Stomach smooth muscle (tissue), 2 donors: ENCODE measurements at regions not wholly inside any gene's neighbourhood (a gene's known extent, or its start where the extent isn't known, plus 50 kb on each side); places are given as distances from the start of the nearest gene placed in this dataset.

Source experiments
- H3K27ac ChIP-seq: one replicate; pipeline ENCODE4 v1.7.0; 2013; ENCODE audit warnings: mild to moderate bottlenecking, low read length, inconsistent platforms
- H3K27me3 ChIP-seq, 2 donors: one replicate each; pipeline ENCODE4 v1.7.0; 2013; ENCODE audit warnings: low read length in 2 of 2; ENCODE audit not compliant: insufficient read depth in 2 of 2, control insufficient read depth in 1 of 2
- H3K36me3 ChIP-seq, 2 donors: one replicate each; pipeline ENCODE4 v1.7.0; 2013; ENCODE audit warnings: low read length in 2 of 2; ENCODE audit not compliant: control insufficient read depth in 2 of 2, insufficient read depth in 2 of 2
- H3K4me1 ChIP-seq: one replicate; pipeline ENCODE4 v1.7.0; 2013; ENCODE audit warnings: low read length; ENCODE audit not compliant: control insufficient read depth, insufficient read depth
- H3K4me3 ChIP-seq, 2 donors: one replicate each; pipeline ENCODE4 v1.7.0; 2013; ENCODE audit warnings: low read length in 2 of 2
- H3K9ac ChIP-seq, 2 donors: one replicate each; pipeline ENCODE4 v1.7.0; 2013; ENCODE audit warnings: low read length in 2 of 2, mild to moderate bottlenecking in 1 of 2
- H3K9me3 ChIP-seq, 2 donors: one replicate each; pipeline ENCODE4 v1.7.0; 2013; ENCODE audit warnings: low read length in 2 of 2; ENCODE audit not compliant: control insufficient read depth in 2 of 2
- donor health status: healthy.
- donor health status: Pancreatic carcinoma.

DNA sequence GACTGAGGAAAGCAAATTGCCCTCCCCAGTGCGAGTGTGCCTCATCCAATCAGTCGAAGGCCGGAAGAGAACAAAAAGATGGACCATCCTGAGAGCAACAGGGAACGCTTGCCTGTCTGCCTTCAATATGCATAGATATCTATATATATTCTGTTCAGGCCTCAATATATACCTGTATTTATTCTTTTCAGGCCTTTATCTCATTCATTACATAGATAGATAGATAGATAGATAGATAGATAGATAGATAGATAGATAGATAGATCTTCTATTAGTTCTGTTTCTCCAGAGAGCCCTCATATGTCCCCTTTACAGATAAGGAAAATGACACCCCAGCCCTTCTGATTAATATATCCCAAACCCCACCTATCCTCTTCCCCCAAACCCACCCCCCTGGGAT lies 55.1 kb upstream of the LMO2 start:
- Histone ChIP-seq H3K27ac (no peak overlapping the region), H3K9me3 (no peaks in the 10 kb centered on the region), H3K9ac (no peak overlapping the region), H3K4me1 (peaks cover 4% of the 10 kb centered on the region), H3K36me3 (no peaks in the 10 kb centered on the region), H3K4me3 (no peak overlapping the region), H3K27me3 (no peaks in the 10 kb centered on the region)

DNA sequence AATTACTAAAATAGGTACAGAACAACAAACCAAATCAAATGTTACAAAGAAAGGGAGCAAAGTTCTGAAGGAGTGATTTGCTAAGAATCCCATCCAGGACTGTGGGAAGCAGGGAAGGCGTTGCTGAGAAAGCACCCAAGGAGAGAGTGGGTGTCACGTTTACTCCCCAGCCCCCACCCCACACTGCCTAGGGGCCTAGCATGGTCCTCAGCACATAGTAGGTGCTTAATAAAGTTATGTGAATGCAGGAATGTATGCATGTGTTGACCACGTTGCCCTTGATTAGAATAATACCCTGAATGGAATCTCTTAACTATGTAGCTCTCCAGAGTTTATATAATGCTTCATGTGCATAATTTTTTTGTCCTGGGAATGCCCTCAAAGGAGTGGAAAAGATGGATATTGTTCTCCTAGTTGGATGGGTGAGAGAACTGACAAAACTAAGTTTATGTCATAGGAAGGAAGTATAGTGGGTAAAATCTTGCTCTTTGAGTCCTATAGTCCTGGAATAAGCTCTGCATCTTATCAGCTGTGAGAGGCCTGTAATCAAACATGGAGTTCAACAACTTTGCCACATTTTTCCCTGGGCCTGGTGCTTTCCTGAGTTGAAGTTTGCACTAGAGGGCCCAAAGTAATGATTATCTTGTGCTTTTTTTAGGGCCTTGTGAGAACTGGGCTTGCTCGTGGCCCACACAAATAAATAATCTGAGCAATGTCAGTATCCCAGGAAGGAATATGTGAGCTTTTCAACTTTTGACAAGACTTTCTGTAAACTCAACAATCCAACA lies 53.8 kb upstream of the LMO2 start:
- H3K4me1 ChIP-seq = peaks cover 6% of the 10 kb centered on the region
- H3K9ac ChIP-seq = no peak overlapping the region
- no peaks in the 10 kb centered on the region for H3K9me3 ChIP-seq
- H3K4me3 ChIP-seq = no peak overlapping the region
- no peaks in the 10 kb centered on the region for H3K27me3 ChIP-seq
- no peaks in the 10 kb centered on the region for H3K36me3 ChIP-seq
- no peak overlapping the region for H3K27ac ChIP-seq

DNA sequence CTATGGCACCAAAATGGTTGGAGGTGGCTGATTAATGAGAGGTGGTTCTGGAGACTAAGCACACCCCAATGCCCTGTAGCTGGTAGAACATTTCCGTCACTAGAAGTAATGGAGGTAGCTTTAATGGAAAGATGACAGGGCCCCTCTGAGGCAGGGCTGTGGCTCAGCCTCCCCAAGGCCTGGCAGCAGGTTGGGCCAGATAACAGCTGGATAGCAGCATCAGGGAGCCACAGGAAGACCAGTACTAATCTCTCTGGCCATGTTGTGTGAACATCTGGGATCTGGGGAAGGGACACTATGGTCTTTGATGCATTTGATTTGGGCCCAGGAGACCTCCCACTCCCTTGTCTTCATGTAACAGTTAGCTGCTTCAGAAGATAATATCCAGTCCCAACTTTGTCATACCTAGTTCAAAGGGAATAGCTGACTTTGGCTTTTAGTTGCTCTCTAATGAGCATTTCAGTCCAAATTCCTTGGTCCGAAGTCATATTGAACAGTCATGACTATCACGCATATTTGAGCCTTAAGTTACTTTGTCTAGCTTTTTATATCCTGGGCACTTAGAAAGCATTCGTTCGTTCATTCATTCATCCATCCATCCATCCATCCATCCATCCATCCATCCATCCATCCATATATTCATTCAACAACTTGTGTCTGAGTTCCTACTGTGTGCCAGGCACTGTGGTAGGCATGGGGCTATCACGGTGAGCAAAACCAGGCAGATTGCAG lies 53.0 kb upstream of the LMO2 start:
- Histone ChIP-seq H3K9ac (no peak overlapping the region), H3K36me3 (no peaks in the 10 kb centered on the region), H3K4me3 (no peak overlapping the region), H3K27me3 (no peaks in the 10 kb centered on the region), H3K27ac (no peak overlapping the region), H3K4me1 (peaks cover 6% of the 10 kb centered on the region), H3K9me3 (no peaks in the 10 kb centered on the region)

DNA sequence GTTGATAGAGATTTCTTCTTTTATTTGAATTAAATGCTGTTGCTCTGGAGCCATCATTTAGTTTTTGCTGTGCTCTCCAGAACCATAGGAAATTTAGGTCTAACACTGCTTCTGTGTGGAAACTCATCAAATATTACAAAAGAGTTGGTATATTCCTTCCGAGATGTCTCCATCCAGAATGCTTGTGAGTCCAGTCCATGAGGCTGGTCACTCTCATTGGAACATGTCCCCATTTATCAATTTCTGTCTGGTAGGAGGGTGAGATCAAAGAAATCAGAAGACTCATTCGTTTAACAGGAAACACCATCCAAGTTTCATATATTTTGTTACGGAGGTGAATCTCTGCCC lies 52.4 kb upstream of the LMO2 start:
- no peaks in the 10 kb centered on the region for H3K27me3 ChIP-seq
- H3K4me3 ChIP-seq = no peak overlapping the region
- no peaks in the 10 kb centered on the region for H3K36me3 ChIP-seq
- no peak overlapping the region for H3K27ac ChIP-seq
- H3K9ac ChIP-seq = no peak overlapping the region
- H3K4me1 ChIP-seq = peaks cover 6% of the 10 kb centered on the region
- no peaks in the 10 kb centered on the region for H3K9me3 ChIP-seq

DNA sequence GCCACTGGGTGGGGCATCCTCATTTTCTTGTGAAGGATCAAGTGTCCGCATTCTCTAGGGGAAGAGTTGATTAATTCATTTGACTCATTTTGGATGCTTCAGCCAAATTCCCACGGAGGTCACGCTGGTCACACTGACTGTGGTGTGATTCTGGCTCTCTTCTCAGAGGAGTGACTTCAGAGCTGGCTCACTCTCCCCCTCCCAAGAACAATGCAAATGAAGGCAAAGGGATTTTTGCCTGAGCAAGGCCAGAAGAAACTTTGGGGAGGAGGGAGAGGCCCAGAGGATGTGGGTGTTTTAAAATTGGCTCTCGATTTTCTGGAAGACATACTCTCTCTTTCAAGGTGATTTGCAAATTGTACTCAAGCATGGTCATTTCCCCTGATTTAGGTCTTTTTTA lies 51.1 kb upstream of the LMO2 start:
- H3K27me3 ChIP-seq = no peaks in the 10 kb centered on the region
- no peaks in the 10 kb centered on the region for H3K9me3 ChIP-seq
- H3K27ac ChIP-seq = no peak overlapping the region
- H3K36me3 ChIP-seq = no peaks in the 10 kb centered on the region
- H3K4me1 ChIP-seq = peaks cover 6% of the 10 kb centered on the region
- no peak overlapping the region for H3K9ac ChIP-seq
- no peak overlapping the region for H3K4me3 ChIP-seq

DNA sequence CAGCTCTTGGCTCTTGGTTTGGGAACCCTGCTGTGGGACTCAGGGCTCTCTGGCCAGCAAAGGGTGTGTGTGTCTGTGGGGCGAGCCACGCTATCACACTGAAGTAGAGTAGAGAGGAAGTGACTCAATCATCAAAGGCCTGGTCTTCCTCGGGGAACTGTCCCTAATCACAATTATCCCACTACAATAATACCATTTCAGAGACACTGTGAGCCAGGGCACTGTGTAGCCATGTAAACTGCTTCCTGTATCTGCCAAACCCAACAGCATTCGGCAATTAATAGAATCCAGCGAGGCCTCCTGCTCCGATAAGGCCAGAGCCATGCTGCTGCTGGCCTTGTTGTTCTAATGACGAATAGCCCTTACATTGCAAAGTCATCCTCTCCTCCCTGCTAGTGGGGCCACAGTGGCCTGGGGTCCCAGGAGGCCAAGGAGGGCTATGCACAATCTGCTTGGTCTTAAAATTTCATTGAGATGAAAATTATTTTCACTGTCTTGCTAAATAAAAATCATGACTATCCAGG lies 49.8 kb upstream of the LMO2 start:
- Histone ChIP-seq H3K36me3 (no peaks in the 10 kb centered on the region), H3K27ac (no peak overlapping the region), H3K27me3 (no peaks in the 10 kb centered on the region), H3K9ac (no peak overlapping the region), H3K4me1 (peaks cover 13% of the 10 kb centered on the region), H3K4me3 (no peak overlapping the region), H3K9me3 (no peaks in the 10 kb centered on the region)
